Osteoblast (primary cell): ENCODE measurements at regions not wholly inside any gene's neighbourhood (a gene's known extent, or its start where the extent isn't known, plus 50 kb on each side); places are given as distances from the start of the nearest gene placed in this dataset.

Experiments used
- DNase-seq: peaks from one replicate; pipeline ENCODE4 v3.0.0; 2011; ENCODE audit warnings: low spot score, mixed read lengths; ENCODE audit not compliant: insufficient read length; ENCODE audit errors: missing footprints
- H2AFZ ChIP-seq: 2 replicates; pipeline ENCODE4 v1.6.0; 2011; ENCODE audit warnings: mild to moderate bottlenecking, low read length
- H3K27ac ChIP-seq: 2 replicates; pipeline ENCODE4 v1.5.1; 2011; ENCODE audit warnings: mild to moderate bottlenecking, low read depth, low read length, moderate library complexity
- H3K27me3 ChIP-seq: 2 replicates; pipeline ENCODE4 v1.6.0; 2012; ENCODE audit warnings: mild to moderate bottlenecking, control low read depth, inconsistent platforms, low read length, moderate library complexity; ENCODE audit not compliant: insufficient read depth
- H3K36me3 ChIP-seq: 2 replicates; pipeline ENCODE4 v1.5.1; 2011; ENCODE audit warnings: mild to moderate bottlenecking, low read length, control low read depth, moderate library complexity; ENCODE audit not compliant: insufficient read depth
- H3K4me1 ChIP-seq: 2 replicates; pipeline ENCODE4 v1.5.1; 2011; ENCODE audit warnings: mild to moderate bottlenecking, low read length, control low read depth, moderate library complexity; ENCODE audit not compliant: insufficient read depth
- H3K4me2 ChIP-seq: 2 replicates; pipeline ENCODE4 v1.6.0; 2011; ENCODE audit warnings: mild to moderate bottlenecking, low read length; ENCODE audit not compliant: insufficient read depth
- H3K4me3 ChIP-seq: fragments of 200-600 bp; sonication (generic); 3 replicates; pipeline ENCODE4 v1.5.1; 2012; ENCODE audit warnings: mild to moderate bottlenecking, low read length, inconsistent platforms; ENCODE audit not compliant: insufficient read depth
- H3K79me2 ChIP-seq: 2 replicates; pipeline ENCODE4 v1.6.0; 2012; ENCODE audit warnings: mild to moderate bottlenecking, low read length, control low read depth, inconsistent platforms; ENCODE audit not compliant: insufficient read depth
- H3K9me3 ChIP-seq: 2 replicates; pipeline ENCODE4 v1.5.1; 2011; ENCODE audit warnings: low read depth, low read length, control low read depth
- H4K20me1 ChIP-seq: 2 replicates; pipeline ENCODE4 v1.6.0; 2012; ENCODE audit warnings: mild to moderate bottlenecking, low read length, control low read depth; ENCODE audit not compliant: insufficient read depth
- CTCF ChIP-seq: IDR thresholded peaks from 2 replicates; pipeline ENCODE4 v1.5.1; 2011; ENCODE audit warnings: mild to moderate bottlenecking, low read depth, low read length, moderate library complexity; ENCODE audit errors: extremely low read depth

DNA sequence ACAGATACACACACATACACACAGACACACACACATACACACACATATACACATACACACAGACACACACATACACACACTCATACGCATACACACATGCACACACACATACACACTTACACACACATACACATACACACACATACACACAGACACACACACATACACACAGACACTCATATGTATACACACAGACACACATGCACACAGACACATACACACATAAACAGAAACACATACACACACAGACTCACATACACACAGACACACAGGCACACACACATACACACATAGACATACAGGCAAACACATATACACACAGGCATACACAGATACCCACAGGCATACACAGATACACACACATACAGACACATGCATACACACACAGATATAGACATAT is 143.9 kb upstream of the LYZL2 start:
- no peak overlapping the region for H3K4me3 ChIP-seq
- no peak for TF ChIP-seq CTCF
- H4K20me1 ChIP-seq = no peaks in the 10 kb centered on the region
- H3K27me3 ChIP-seq = no peaks in the 10 kb centered on the region
- H3K36me3 ChIP-seq = no peaks in the 10 kb centered on the region
- H3K4me1 ChIP-seq = peaks cover 10% of the 10 kb centered on the region
- no peak overlapping the region for H3K4me2 ChIP-seq
- no peak overlapping the region for H3K27ac ChIP-seq
- peaks cover 7% of the 10 kb centered on the region for H3K9me3 ChIP-seq
- no peak for DNase-seq
- H2AFZ ChIP-seq = no peak overlapping the region
- no peaks in the 10 kb centered on the region for H3K79me2 ChIP-seq

DNA sequence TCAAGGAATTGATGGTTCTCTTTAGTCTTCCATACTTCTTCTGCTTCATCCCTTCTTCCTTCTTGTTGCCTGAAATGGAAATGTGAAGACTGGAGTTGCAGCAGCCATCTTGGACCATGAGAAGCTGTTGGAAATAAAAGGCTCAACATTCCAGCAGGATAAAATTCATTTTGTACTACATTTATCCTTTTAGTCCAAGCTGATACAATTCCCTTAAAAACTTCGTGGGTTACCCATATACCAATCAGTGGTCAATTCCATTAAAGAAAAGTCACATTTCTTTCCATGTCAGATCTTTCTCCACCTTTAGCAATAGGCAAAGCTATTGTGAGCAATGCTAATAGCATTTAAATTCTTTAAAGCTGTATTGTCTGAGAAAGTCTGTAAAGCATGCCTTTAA is 141.3 kb upstream of the LYZL2 start:
- TF ChIP-seq CTCF = no peak
- no peaks in the 10 kb centered on the region for H3K79me2 ChIP-seq
- no peak overlapping the region for H2AFZ ChIP-seq
- H3K4me1 ChIP-seq = peaks cover 2% of the 10 kb centered on the region
- no peaks in the 10 kb centered on the region for H3K27me3 ChIP-seq
- H3K9me3 ChIP-seq = peaks cover 7% of the 10 kb centered on the region
- H4K20me1 ChIP-seq = no peaks in the 10 kb centered on the region
- H3K4me2 ChIP-seq = no peak overlapping the region
- no peak overlapping the region for H3K27ac ChIP-seq
- H3K36me3 ChIP-seq = no peaks in the 10 kb centered on the region
- no peak overlapping the region for H3K4me3 ChIP-seq
- DNase-seq = no peak

GRCh38 chr10:30770229-30770628 is 140.7 kb upstream of the LYZL2 start:
- Histone ChIP-seq H3K27me3 (no peaks in the 10 kb centered on the region), H3K4me2 (no peak overlapping the region)
- DNase-seq = no peak

DNA sequence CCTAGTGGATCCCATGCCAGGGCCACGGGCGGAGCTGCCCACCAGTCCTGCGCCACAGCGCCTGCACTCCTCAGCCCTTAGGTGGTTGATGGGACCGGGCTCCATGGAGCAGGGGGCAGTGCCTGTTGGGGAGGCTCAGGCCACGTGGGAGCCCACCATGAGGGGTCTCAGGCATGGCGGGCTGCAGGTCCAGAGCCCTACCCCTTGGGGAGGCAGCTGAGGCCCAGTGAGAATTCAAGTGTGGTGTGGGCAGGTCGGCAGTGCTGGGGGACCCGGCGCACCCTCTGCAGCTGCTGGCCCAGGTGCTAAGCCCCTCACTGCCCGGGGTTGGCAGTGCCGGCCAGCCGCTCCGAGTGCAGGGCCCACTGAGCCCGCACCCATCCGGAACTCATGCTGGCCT is 139.8 kb upstream of the LYZL2 start:
- Histone ChIP-seq H3K4me2 (no peak overlapping the region), H3K27ac (no peak overlapping the region), H3K79me2 (no peaks in the 10 kb centered on the region), H3K36me3 (no peaks in the 10 kb centered on the region), H4K20me1 (no peaks in the 10 kb centered on the region), H2AFZ (no peak overlapping the region), H3K4me1 (no peaks in the 10 kb centered on the region), H3K27me3 (no peaks in the 10 kb centered on the region), H3K4me3 (no peak overlapping the region), H3K9me3 (peaks cover 7% of the 10 kb centered on the region)
- no peak for TF ChIP-seq CTCF
- DNase-seq = no peak

More at GRCh38 chr10:30770229-30770628, 140.7 kb upstream of the LYZL2 start:
- TF ChIP-seq CTCF = no peak
- no peak overlapping the region for H3K27ac ChIP-seq
- no peak overlapping the region for H3K4me3 ChIP-seq
- H3K9me3 ChIP-seq = peaks cover 7% of the 10 kb centered on the region
- H4K20me1 ChIP-seq = no peaks in the 10 kb centered on the region
- no peaks in the 10 kb centered on the region for H3K79me2 ChIP-seq
- no peaks in the 10 kb centered on the region for H3K4me1 ChIP-seq
- H3K36me3 ChIP-seq = no peaks in the 10 kb centered on the region
- H2AFZ ChIP-seq = no peak overlapping the region
